ENCODE measurements at regions not wholly inside any gene's neighbourhood (a gene's known extent, or its start where the extent isn't known, plus 50 kb on each side); places are given as distances from the start of the nearest gene placed in this dataset.

- H3K9me3 ChIP-seq (ENCODE audit: control extremely low read depth in 1 of 3, control insufficient read depth in 2 of 3, insufficient read depth in 1 of 3, low read length in 2 of 3): no peaks in the 10 kb centered on the region
- H2AFZ ChIP-seq (ENCODE audit: insufficient read depth, low read depth, low read length, poor library complexity, severe bottlenecking): no peak overlapping the region
- no peak overlapping the region for H3K27ac ChIP-seq (ENCODE audit: low read length in 2 of 2)
- H3K4me1 ChIP-seq (ENCODE audit: control insufficient read depth in 2 of 2, insufficient read depth in 2 of 2, low read length in 2 of 2): no peaks in the 10 kb centered on the region
- TF ChIP-seq EZH2 (IDR thresholded peaks at IDR 0.05; ENCODE audit: borderline replicate concordance, insufficient read depth, low read depth, low read length, poor library complexity, severe bottlenecking) (no peak), CTCF (IDR thresholded peaks at IDR 0.05) (no peak)
- no peaks in the 10 kb centered on the region for H3K36me3 ChIP-seq (replicated peaks in 1 of 2; ENCODE audit: control extremely low read depth in 1 of 2, control insufficient read depth in 1 of 2, extremely low read depth in 1 of 2, insufficient read depth in 2 of 2, low read length in 1 of 2)
- Mint-ChIP-seq H3K4me3 (no peak overlapping the region), H3K9me3 (ENCODE audit: insufficient read depth) (no peaks in the 10 kb centered on the region), H3K27me3 (no peaks in the 10 kb centered on the region), H3K27ac (no peak overlapping the region), H3K4me1 (no peaks in the 10 kb centered on the region)
- CTCF ChIA-PET: interaction anchor here (1.1 kb wide), 1 partner anchor 9 kb away, joined by 3 read pairs; no protein-coding TSS in a partner anchor
- intact Hi-C loops (cut with micrococcal nuclease): no loop called here
- H3K9ac ChIP-seq (ENCODE audit: low read length): no peak overlapping the region
- no peak overlapping the region for H3K4me3 ChIP-seq (ENCODE audit: control extremely low read depth in 1 of 5, extremely low read depth in 1 of 5, insufficient read depth in 1 of 5, low read depth in 2 of 5, low read length in 4 of 5)
- H3K27me3 ChIP-seq (replicated peaks in 1 of 4; ENCODE audit: control extremely low read depth in 1 of 4, control insufficient read depth in 3 of 4, insufficient read depth in 4 of 4, low read length in 3 of 4): no peaks in the 10 kb centered on the region
- WGBS (ENCODE audit: insufficient coverage): 83% methylated on average over 8 of the region's 10 CpGs
- H3K4me2 ChIP-seq (replicated peaks; ENCODE audit: low read depth, low read length, poor library complexity, severe bottlenecking): no peak overlapping the region
- DNase-seq (no peak), ATAC-seq (ENCODE audit: low read depth) (no peak)
- H3K79me2 ChIP-seq (ENCODE audit: control insufficient read depth, insufficient read depth, low read length): no peaks in the 10 kb centered on the region
- H4K20me1 ChIP-seq (ENCODE audit: control insufficient read depth, insufficient read depth, low read length, poor library complexity, severe bottlenecking): no peaks in the 10 kb centered on the region
- POLR2A ChIA-PET: no interaction called here
Observed at GRCh38 chr2:122238006-122238559, 482.6 kb downstream of the TSN start.

GRCh38 chr2:122239440-122239839, 484.0 kb downstream of the TSN start:
- Histone ChIP-seq H3K27ac (ENCODE audit: low read length in 2 of 2) (no peak overlapping the region), H3K79me2 (ENCODE audit: control insufficient read depth, insufficient read depth, low read length) (no peaks in the 10 kb centered on the region), H3K36me3 (replicated peaks in 1 of 2; ENCODE audit: control extremely low read depth in 1 of 2, control insufficient read depth in 1 of 2, extremely low read depth in 1 of 2, insufficient read depth in 2 of 2, low read length in 1 of 2) (no peaks in the 10 kb centered on the region), H3K4me1 (ENCODE audit: control insufficient read depth in 2 of 2, insufficient read depth in 2 of 2, low read length in 2 of 2) (no peaks in the 10 kb centered on the region), H2AFZ (ENCODE audit: insufficient read depth, low read depth, low read length, poor library complexity, severe bottlenecking) (no peak overlapping the region), H3K9ac (ENCODE audit: low read length) (no peak overlapping the region), H3K27me3 (replicated peaks in 1 of 4; ENCODE audit: control extremely low read depth in 1 of 4, control insufficient read depth in 3 of 4, insufficient read depth in 4 of 4, low read length in 3 of 4) (no peaks in the 10 kb centered on the region), H3K9me3 (ENCODE audit: control extremely low read depth in 1 of 3, control insufficient read depth in 2 of 3, insufficient read depth in 1 of 3, low read length in 2 of 3) (no peaks in the 10 kb centered on the region), H4K20me1 (ENCODE audit: control insufficient read depth, insufficient read depth, low read length, poor library complexity, severe bottlenecking) (no peaks in the 10 kb centered on the region), H3K4me3 (ENCODE audit: control extremely low read depth in 1 of 5, extremely low read depth in 1 of 5, insufficient read depth in 1 of 5, low read depth in 2 of 5, low read length in 4 of 5) (no peak overlapping the region), H3K4me2 (replicated peaks; ENCODE audit: low read depth, low read length, poor library complexity, severe bottlenecking) (no peak overlapping the region)
- no peak for ATAC-seq (ENCODE audit: low read depth)
- intact Hi-C loops (cut with micrococcal nuclease): no loop called here
- Mint-ChIP-seq H3K27ac (no peak overlapping the region), H3K9me3 (ENCODE audit: insufficient read depth) (no peaks in the 10 kb centered on the region), H3K4me1 (no peaks in the 10 kb centered on the region), H3K4me3 (no peak overlapping the region), H3K27me3 (no peaks in the 10 kb centered on the region)
- POLR2A ChIA-PET: no interaction called here
- CTCF ChIA-PET: no interaction called here
- TF ChIP-seq CTCF (IDR thresholded peaks at IDR 0.05) (no peak), EZH2 (IDR thresholded peaks at IDR 0.05; ENCODE audit: borderline replicate concordance, insufficient read depth, low read depth, low read length, poor library complexity, severe bottlenecking) (no peak)
- 96% methylated on average over 9 of the region's 9 CpGs for WGBS (ENCODE audit: insufficient coverage)
- no peak for DNase-seq
